ENCODE measurements at regions not wholly inside any gene's neighbourhood (a gene's known extent, or its start where the extent isn't known, plus 50 kb on each side); places are given as distances from the start of the nearest gene placed in this dataset.

GRCh38 chr1:166597516-166597915 lies 241.8 kb upstream of the POGK start (continued):
- TF ChIP-seq, protein P1, sequence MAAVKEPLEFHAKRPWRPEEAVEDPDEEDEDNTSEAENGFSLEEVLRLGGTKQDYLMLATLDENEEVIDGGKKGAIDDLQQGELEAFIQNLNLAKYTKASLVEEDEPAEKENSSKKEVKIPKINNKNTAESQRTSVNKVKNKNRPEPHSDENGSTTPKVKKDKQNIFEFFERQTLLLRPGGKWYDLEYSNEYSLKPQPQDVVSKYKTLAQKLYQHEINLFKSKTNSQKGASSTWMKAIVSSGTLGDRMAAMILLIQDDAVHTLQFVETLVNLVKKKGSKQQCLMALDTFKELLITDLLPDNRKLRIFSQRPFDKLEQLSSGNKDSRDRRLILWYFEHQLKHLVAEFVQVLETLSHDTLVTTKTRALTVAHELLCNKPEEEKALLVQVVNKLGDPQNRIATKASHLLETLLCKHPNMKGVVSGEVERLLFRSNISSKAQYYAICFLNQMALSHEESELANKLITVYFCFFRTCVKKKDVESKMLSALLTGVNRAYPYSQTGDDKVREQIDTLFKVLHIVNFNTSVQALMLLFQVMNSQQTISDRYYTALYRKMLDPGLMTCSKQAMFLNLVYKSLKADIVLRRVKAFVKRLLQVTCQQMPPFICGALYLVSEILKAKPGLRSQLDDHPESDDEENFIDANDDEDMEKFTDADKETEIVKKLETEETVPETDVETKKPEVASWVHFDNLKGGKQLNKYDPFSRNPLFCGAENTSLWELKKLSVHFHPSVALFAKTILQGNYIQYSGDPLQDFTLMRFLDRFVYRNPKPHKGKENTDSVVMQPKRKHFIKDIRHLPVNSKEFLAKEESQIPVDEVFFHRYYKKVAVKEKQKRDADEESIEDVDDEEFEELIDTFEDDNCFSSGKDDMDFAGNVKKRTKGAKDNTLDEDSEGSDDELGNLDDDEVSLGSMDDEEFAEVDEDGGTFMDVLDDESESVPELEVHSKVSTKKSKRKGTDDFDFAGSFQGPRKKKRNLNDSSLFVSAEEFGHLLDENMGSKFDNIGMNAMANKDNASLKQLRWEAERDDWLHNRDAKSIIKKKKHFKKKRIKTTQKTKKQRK (IDR thresholded peaks at IDR 0.05; ENCODE audit: low read length), result no peak
- TF ChIP-seq POGK (CRISPR knock-in tag; conservative IDR thresholded peaks at IDR 0.05) (no peak), NCOA5 (CRISPR knock-in tag; IDR thresholded peaks at IDR 0.05) (no peak), ZNF878 (CRISPR knock-in tag; IDR thresholded peaks at IDR 0.05) (no peak), ZKSCAN1 (IDR thresholded peaks at IDR 0.05; ENCODE audit: low read length) (no peak), ZNF891 (CRISPR knock-in tag; IDR thresholded peaks at IDR 0.05) (no peak), ZMYM3 (CRISPR knock-in tag; IDR thresholded peaks at IDR 0.05) (no peak), EP300 (IDR thresholded peaks at IDR 0.05; ENCODE audit: low read depth in 2 of 2, low read length in 2 of 2) (no peak), EP300 (CRISPR knock-in tag; IDR thresholded peaks at IDR 0.05; ENCODE audit: borderline replicate concordance) (no peak), ZHX1 (CRISPR knock-in tag; IDR thresholded peaks at IDR 0.05; ENCODE audit: low read depth) (no peak), HCFC1 (IDR thresholded peaks at IDR 0.05; ENCODE audit: low read depth, low read length) (no peak), ZNF430 (CRISPR knock-in tag; IDR thresholded peaks at IDR 0.05) (no peak)

Data from HepG2 (cell line).